Duodenal mucosa (tissue), 2 donors: ENCODE measurements at regions not wholly inside any gene's neighbourhood (a gene's known extent, or its start where the extent isn't known, plus 50 kb on each side); places are given as distances from the start of the nearest gene placed in this dataset.

ENCODE experiments used
- H3K27ac ChIP-seq: one replicate; pipeline ENCODE4 v1.7.0; 2013; ENCODE audit warnings: low read depth, low read length
- H3K27me3 ChIP-seq, 2 donors: one replicate each; pipeline ENCODE4 v1.7.0; 2013; ENCODE audit warnings: low read length in 2 of 2, control low read depth in 1 of 2; ENCODE audit not compliant: insufficient read depth in 2 of 2, control insufficient read depth in 1 of 2
- H3K36me3 ChIP-seq, 2 donors: one replicate each; pipeline ENCODE4 v1.7.0; 2013; ENCODE audit warnings: low read length in 2 of 2, control low read depth in 1 of 2; ENCODE audit not compliant: insufficient read depth in 2 of 2, control insufficient read depth in 1 of 2
- H3K4me1 ChIP-seq, 2 donors: one replicate each; pipeline ENCODE4 v1.7.0; 2013; ENCODE audit warnings: low read length in 2 of 2, control low read depth in 1 of 2; ENCODE audit not compliant: insufficient read depth in 2 of 2, control insufficient read depth in 1 of 2
- H3K4me3 ChIP-seq, 2 donors: one replicate each; pipeline ENCODE4 v1.7.0; 2013; ENCODE audit warnings: low read length in 2 of 2, low read depth in 1 of 2
- H3K9ac ChIP-seq, 2 donors: one replicate each; pipeline ENCODE4 v1.7.0; 2013; ENCODE audit warnings: low read length in 2 of 2, low read depth in 1 of 2
- H3K9me3 ChIP-seq, 2 donors: one replicate each; pipeline ENCODE4 v1.7.0; 2013; ENCODE audit warnings: low read length in 2 of 2, control low read depth in 1 of 2; ENCODE audit not compliant: control insufficient read depth in 1 of 2

DNA sequence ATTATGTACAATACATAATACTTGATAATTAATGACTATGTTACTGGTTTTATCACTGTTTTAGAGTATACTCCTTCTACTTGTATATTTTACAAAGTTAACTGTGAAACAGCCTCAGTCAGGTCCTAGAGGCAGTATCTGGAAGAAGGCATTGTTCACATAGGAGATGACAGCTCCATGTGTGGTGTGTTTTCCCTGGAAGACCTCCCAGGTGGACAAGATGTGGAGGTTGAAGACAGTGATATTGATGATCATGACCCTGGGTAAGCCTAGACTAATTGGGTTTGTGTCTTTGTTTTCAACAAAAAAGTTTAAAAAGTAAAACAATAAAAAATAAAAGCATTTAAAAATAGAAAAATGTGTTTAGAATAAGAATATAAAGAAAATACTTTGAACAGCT is 96.4 kb downstream of the TRIB2 start:
- Histone ChIP-seq H3K9me3 (no peaks in the 10 kb centered on the region), H3K9ac (no peak overlapping the region), H3K4me1 (no peaks in the 10 kb centered on the region), H3K27me3 (no peaks in the 10 kb centered on the region), H3K4me3 (no peak overlapping the region), H3K36me3 (no peaks in the 10 kb centered on the region), H3K27ac (no peak overlapping the region)

DNA sequence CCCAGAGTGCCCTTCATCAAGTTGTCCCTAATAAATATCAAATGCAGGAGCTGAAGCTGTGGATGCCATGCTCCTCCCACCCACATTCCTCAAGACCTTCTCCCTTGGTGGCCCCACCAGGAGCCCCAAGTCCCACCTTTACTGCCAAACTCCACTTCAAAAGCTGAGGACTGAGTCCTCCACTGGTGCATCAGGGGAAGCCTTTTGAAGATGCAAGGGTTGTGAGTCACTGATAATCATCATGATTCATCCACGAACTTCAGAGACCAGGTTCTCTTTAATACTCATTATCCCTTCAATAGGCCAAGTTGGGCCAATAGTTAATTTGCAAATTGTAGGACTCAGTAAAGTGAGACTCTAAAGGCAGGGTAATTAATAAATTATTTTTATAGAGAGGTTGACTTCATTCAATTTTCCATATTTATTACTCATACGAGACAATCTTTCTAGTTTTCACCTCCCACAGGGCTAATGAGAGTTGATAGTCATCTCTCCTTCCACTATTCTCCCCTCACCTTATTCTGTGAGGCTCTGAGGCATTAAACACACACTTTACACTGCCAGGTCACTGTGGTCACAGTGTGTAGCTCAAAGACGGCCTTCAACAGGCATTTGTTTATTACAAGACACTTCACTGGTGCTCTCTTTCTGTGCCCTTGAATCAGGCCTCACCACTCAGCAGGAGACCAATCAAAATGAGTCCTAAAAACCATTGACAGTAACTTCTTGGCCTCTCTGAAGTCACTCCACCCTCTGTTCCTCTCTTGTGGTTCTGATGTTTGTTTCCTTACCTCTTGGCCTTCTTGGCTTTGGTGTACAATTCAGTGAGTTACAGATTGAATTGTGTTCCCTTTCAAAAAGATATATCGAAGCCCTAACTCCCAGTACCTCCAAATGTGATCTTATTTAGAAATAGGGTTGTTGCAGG is 99.9 kb downstream of the TRIB2 start:
- no peaks in the 10 kb centered on the region for H3K9me3 ChIP-seq
- H3K4me1 ChIP-seq, result peaks cover 5 to 7% of the 10 kb centered on the region in 2 donors
- H3K27me3 ChIP-seq, result no peaks in the 10 kb centered on the region
- H3K27ac ChIP-seq, result no peak overlapping the region
- H3K9ac ChIP-seq, result no peak overlapping the region
- H3K36me3 ChIP-seq, result no peaks in the 10 kb centered on the region
- H3K4me3 ChIP-seq, result no peak overlapping the region

DNA sequence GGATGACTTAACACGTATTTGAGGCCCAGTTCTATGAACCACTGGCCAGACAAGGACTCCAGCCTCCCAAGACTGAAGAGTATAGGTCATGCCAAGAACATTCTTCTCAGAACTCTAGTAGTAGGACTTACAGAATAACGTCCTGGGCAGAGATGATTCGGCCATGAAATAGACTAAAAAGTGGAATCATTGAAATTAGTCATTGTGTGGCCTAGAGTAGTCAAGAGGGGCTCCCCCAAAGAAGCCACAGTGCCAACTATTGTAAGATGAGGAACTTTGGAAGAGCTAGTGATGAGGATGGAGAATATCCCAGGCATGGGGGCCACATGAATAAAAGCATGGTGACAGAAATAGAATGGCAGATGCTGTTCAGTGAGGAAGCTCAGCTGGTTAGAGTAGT is 101.1 kb downstream of the TRIB2 start:
- Histone ChIP-seq H3K9ac (no peak overlapping the region), H3K4me1 (peaks cover 5 to 7% of the 10 kb centered on the region in 2 donors), H3K27ac (no peak overlapping the region)

DNA sequence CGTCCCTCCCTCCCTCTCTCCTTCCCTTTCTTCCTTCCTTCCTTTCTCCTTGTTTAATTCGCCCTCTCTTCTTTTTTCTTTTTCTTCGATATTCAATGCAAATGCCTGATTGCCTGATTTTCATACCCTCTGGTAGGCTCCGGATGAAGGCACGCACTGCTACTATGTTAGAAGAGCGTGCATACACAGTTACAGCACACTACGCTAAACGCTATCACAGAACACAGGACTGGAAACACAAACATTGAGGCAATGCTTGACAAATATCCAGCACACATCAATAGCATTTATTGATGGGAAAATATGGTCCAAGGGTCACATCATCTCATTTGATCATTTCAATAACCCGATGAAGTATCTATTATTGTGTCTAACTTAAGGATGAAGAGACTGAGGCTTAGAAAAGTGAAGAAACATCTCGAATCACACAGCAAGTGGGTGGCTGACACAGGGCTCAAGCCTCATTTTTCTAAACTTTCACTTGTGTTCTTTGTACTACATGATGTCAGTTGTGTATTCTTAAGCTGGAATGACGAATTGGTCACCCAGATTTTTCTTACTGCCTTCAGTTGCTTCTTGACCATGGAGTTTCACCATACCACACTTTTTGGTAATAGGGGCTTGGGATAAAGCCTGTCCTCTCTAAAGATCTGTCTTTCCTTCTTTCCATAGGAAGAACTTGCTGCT is 101.8 kb downstream of the TRIB2 start:
- Histone ChIP-seq H3K4me3 (no peak overlapping the region), H3K9ac (no peak overlapping the region), H3K36me3 (no peaks in the 10 kb centered on the region), H3K27ac (peak overlapping the region; percentile 58), H3K4me1 (peaks cover 5 to 7% of the 10 kb centered on the region in 2 donors), H3K9me3 (no peaks in the 10 kb centered on the region), H3K27me3 (no peaks in the 10 kb centered on the region)

More for the DNA sequence above, 101.1 kb downstream of the TRIB2 start:
- no peaks in the 10 kb centered on the region for H3K27me3 ChIP-seq
- H3K36me3 ChIP-seq, result no peaks in the 10 kb centered on the region
- H3K9me3 ChIP-seq, result no peaks in the 10 kb centered on the region
- no peak overlapping the region for H3K4me3 ChIP-seq

DNA sequence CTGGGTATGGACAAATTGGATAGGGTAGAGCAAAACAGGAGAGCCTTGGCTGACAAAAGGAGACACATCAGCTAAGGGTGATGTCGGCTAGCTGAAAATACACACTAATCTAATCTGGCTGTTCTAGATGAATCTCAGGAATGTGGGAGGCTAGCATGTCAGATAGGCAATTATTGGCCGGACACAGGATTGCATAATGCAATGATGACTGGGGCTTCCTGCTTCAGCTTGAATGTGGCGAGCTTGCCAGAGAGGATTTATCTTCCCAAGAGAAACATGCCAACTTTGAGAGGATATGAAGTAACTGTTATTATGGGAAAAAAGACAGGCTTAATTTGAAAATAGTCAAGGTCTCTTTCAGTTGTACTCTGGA is 102.4 kb downstream of the TRIB2 start:
- peak overlapping the region; percentile 58 for H3K27ac ChIP-seq

DNA sequence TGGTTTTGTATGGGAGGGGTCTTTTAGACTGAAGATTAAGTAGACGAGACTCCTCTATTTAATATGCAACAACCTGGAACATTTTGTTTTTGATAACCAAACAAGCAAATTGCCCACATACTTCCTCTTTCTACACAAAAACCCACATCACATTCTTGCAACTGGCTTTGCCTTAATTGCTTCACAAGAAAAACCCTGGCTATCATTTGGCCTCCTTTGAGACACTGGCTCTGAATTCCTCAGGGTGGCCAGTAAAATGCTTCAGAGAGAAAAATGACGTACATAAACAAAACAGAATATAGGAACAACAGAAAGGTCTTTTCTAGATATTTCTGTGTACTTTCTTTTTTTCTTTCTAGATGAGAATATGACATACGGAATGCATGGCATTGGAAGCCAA is 103.0 kb downstream of the TRIB2 start:
- no peak overlapping the region for H3K9ac ChIP-seq
- H3K36me3 ChIP-seq, result no peaks in the 10 kb centered on the region
- H3K9me3 ChIP-seq, result no peaks in the 10 kb centered on the region
- H3K4me1 ChIP-seq, result peaks cover 5 to 7% of the 10 kb centered on the region in 2 donors
- no peak overlapping the region for H3K4me3 ChIP-seq
- H3K27me3 ChIP-seq, result no peaks in the 10 kb centered on the region
- no peak overlapping the region for H3K27ac ChIP-seq

More for the DNA sequence above, 102.4 kb downstream of the TRIB2 start:
- peaks cover 5 to 7% of the 10 kb centered on the region in 2 donors for H3K4me1 ChIP-seq
- no peak overlapping the region for H3K4me3 ChIP-seq
- H3K27me3 ChIP-seq, result no peaks in the 10 kb centered on the region
- no peaks in the 10 kb centered on the region for H3K9me3 ChIP-seq
- H3K9ac ChIP-seq, result no peak overlapping the region
- no peaks in the 10 kb centered on the region for H3K36me3 ChIP-seq

DNA sequence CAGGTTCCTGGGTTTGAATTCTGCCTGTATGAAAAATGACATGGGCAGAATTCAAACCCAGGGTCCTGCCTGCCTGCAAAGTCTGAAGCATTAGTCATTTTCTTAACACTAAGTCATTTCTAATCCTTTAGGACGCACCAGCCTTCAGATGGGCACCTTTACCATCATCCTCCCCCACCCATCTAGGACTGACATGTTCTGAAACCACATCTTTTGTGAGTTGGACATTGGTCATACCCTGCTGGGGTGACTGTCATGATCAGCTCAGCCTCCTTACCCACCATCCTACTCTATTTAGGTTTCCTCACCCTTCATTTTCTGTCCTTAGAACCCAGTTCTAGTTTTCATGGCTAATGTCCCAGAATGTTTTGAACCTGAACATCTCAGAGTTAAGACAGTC is 104.9 kb downstream of the TRIB2 start:
- Histone ChIP-seq H3K27ac (no peak overlapping the region), H3K4me3 (no peak overlapping the region), H3K9ac (no peak overlapping the region), H3K9me3 (no peaks in the 10 kb centered on the region), H3K4me1 (peaks cover 5 to 7% of the 10 kb centered on the region in 2 donors), H3K27me3 (no peaks in the 10 kb centered on the region), H3K36me3 (no peaks in the 10 kb centered on the region)

DNA sequence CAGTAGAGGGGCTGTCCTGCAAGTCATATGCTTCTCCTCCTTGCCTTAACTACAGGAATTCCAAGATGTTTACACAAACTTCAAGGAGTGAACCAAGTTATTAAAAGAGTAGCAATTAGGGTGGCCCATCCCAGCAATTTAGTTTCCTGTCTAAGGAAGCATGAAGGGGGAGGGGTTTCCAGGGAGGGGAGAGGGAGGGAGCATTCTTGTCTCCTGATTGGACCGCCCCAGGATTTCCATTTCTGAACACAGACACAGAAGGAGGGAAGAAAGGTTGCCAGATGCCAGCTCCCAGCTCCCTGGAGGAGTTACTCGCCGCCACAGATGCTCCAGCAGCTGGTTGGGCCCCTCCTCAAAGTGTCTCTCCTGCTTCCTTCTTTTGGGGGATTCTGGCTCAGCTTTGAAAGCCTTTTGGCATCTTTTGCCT is 107.6 kb downstream of the TRIB2 start:
- no peaks in the 10 kb centered on the region for H3K36me3 ChIP-seq
- no peaks in the 10 kb centered on the region for H3K27me3 ChIP-seq
- no peak overlapping the region for H3K9ac ChIP-seq
- H3K4me1 ChIP-seq, result peaks cover under 1 to 6% of the 10 kb centered on the region in 2 donors
- no peak overlapping the region for H3K4me3 ChIP-seq
- H3K27ac ChIP-seq, result no peak overlapping the region
- no peaks in the 10 kb centered on the region for H3K9me3 ChIP-seq

DNA sequence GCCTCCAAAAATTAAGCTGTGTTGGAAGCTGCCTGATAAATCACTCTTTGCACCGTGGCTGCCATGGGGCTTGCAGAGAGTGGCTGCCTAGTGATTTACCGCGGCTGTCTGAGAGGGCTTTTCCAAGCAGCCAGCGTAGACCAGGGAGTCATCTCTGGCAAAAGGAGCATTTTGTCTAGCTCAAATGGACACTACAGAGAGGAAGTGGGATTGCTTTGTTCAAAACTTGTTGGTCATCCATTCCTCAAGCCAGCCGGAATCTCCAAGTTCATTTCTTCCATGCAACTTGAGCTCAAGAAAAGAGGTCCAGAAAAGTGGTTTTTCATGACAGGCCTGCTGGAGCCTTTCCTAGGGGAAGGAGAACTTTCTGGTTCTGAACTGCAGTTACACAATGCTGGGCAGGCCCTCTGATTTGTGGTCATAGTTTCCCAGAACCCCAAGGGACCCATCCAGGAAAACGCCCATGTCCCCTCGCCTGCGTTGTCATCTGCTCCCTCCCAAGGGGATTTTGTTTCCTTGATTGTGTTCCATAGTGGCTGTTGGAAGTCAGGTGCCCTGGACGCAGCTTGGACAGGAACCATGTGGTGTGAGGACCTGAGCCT is 108.1 kb downstream of the TRIB2 start:
- no peak overlapping the region for H3K9ac ChIP-seq

DNA sequence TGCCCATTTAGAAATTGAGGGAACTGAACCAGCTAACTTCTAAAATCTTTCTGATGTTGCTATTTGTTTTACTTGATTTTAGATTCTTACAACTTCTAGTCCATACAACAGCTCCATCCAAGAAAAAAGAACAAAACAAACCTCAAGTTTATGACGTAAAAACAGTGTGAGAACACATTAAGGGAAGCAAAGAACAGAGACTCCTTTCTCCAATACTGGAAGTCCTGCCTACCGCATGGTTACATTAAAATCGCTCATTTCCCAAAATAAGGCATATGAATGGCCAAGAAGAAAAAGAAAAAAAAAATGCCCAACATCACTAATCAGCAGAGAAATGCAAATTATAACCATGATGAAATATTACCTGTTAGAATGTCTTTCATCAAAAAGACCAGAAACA is 110.0 kb downstream of the TRIB2 start:
- no peak overlapping the region for H3K27ac ChIP-seq
- H3K36me3 ChIP-seq, result no peaks in the 10 kb centered on the region

More for the DNA sequence above, 108.1 kb downstream of the TRIB2 start:
- Histone ChIP-seq H3K36me3 (no peaks in the 10 kb centered on the region), H3K27ac (no peak overlapping the region), H3K9me3 (no peaks in the 10 kb centered on the region), H3K4me3 (no peak overlapping the region), H3K4me1 (peaks cover 0 to 1% of the 10 kb centered on the region in 2 donors), H3K27me3 (no peaks in the 10 kb centered on the region)

More for the DNA sequence above, 110.0 kb downstream of the TRIB2 start:
- Histone ChIP-seq H3K4me3 (no peak overlapping the region), H3K9ac (no peak overlapping the region), H3K4me1 (no peaks in the 10 kb centered on the region), H3K9me3 (no peaks in the 10 kb centered on the region), H3K27me3 (no peaks in the 10 kb centered on the region)
